CD4-positive, alpha-beta memory T cell (primary cell): ENCODE measurements at regions not wholly inside any gene's neighbourhood (a gene's known extent, or its start where the extent isn't known, plus 50 kb on each side); places are given as distances from the start of the nearest gene placed in this dataset.

Source experiments
- CTCF ChIA-PET: fragments of 350-600 bp; sonication (Branson Sonifier 250); formaldehyde crosslinking; loops from one replicate; lab custom pipeline; 2021; ENCODE audit warnings: inconsistent platforms; ENCODE audit not compliant: partially characterized antibody; lab: Charles Lee
- POLR2A ChIA-PET: fragments of 350-600 bp; sonication (Branson Sonifier 250); formaldehyde crosslinking; loops from one replicate; lab custom pipeline; 2021; ENCODE audit not compliant: partially characterized antibody; lab: Charles Lee
- DNase-seq, 5 donors: peaks; one replicate each; pipeline versions ENCODE4 v3.0.0 to v3.0.0-alpha.2; 2020 to 2022; ENCODE audit warnings: mixed read lengths in 1 of 5
- H3K27ac ChIP-seq: one replicate; pipeline ENCODE4 v1.7.0; 2013; ENCODE audit warnings: low read depth, low read length
- H3K27me3 ChIP-seq: 2 replicates; pipeline ENCODE4 v1.7.0; 2013; ENCODE audit warnings: mild to moderate bottlenecking, low read length, moderate library complexity; ENCODE audit not compliant: insufficient read depth
- H3K36me3 ChIP-seq: 2 replicates; pipeline ENCODE4 v1.7.0; 2013; ENCODE audit warnings: mild to moderate bottlenecking, low read length, moderate library complexity; ENCODE audit not compliant: insufficient read depth
- H3K4me1 ChIP-seq: 2 replicates; pipeline ENCODE4 v1.7.0; 2013; ENCODE audit warnings: mild to moderate bottlenecking, low read length, moderate library complexity; ENCODE audit not compliant: insufficient read depth
- H3K4me3 ChIP-seq, 2 donors: one replicate each; pipeline ENCODE4 v1.7.0; 2013; ENCODE audit warnings: low read length in 2 of 2, mild to moderate bottlenecking in 1 of 2
- H3K9me3 ChIP-seq, 2 donors: one replicate each; pipeline ENCODE4 v1.7.0; 2013; ENCODE audit warnings: low read length in 2 of 2, control low read depth in 1 of 2; ENCODE audit not compliant: control insufficient read depth in 1 of 2
- H3K27ac Mint-ChIP-seq, 7 donors: one replicate each; pipeline ENCODE4 v1.8.0; 2020 to 2021; ENCODE audit warnings: mixed read lengths in 7 of 7, mild to moderate bottlenecking in 6 of 7, inconsistent platforms in 3 of 7, moderate library complexity in 3 of 7
- H3K27me3 Mint-ChIP-seq, 2 donors: one replicate each; pipeline ENCODE4 v1.8.0; 2020 to 2021; ENCODE audit warnings: mixed read lengths in 2 of 2
- H3K36me3 Mint-ChIP-seq, 2 donors: one replicate each; pipeline ENCODE4 v1.8.0; 2020 to 2021; ENCODE audit warnings: mixed read lengths in 2 of 2, inconsistent platforms in 1 of 2, mild to moderate bottlenecking in 1 of 2
- H3K4me1 Mint-ChIP-seq, 4 donors: one replicate each; pipeline ENCODE4 v1.8.0; 2020 to 2021; ENCODE audit warnings: mixed read lengths in 4 of 4, mild to moderate bottlenecking in 1 of 4
- H3K4me3 Mint-ChIP-seq, 8 donors: one replicate each; pipeline ENCODE4 v1.8.0; 2020 to 2021; ENCODE audit warnings: mixed read lengths in 8 of 8, mild to moderate bottlenecking in 7 of 8, moderate library complexity in 6 of 8, inconsistent platforms in 3 of 8
- H3K9me3 Mint-ChIP-seq, 8 donors: one replicate each; pipeline ENCODE4 v1.8.0; 2020 to 2021; ENCODE audit warnings: mixed read lengths in 8 of 8, mild to moderate bottlenecking in 5 of 8, inconsistent platforms in 3 of 8, moderate library complexity in 1 of 8
- intact Hi-C: fragments of 100-400 bp; cut with micrococcal nuclease; formaldehyde crosslinking; loops from one replicate; pipeline ENCODE4 v1.15.1; 2023

DNA sequence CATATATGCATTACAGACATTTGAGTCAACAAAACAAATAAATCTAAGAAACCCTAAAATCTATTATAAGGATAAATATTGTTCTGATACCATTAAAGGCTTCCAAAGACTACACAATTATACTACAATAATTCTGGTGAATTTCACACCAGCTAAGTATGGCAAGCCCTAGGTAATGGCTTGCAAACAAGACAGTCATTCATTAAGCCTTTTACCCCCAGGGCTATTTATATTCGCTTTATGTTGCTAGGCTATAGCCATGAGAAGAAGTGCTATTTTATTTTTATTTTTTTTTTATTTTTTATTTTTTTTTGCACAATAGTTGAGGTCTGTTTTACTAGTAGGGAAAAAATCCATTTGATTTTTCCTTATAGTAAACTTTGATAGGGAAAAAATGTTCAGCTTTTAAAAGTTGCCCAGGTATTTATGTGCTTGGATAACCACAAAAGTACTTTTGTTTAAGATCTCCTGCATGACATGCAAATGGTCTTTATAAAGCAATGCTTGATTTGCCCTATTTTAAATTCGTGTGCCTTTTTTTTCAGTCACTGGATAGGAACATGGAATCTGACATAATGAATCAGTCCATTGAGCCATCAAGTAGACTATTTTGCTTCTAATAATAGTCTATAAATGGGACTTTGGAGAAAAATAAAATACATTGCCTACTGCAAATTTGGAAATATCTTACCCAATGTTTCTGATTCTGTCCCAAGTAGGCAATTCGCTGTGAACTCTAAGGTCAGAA, 946.3 kb upstream of the COX7C start:
- CTCF ChIA-PET = no interaction called here
- no peaks in the 10 kb centered on the region for H3K4me1 ChIP-seq
- peaks cover 0 to 14% (median under 1%) of the 10 kb centered on the region in 8 donors for H3K9me3 Mint-ChIP-seq
- no peaks in the 10 kb centered on the region for H3K36me3 ChIP-seq
- POLR2A ChIA-PET = no interaction called here
- intact Hi-C loops = no loop called here
- H3K4me3 ChIP-seq = no peak overlapping the region
- no peaks in the 10 kb centered on the region for H3K27me3 Mint-ChIP-seq
- no peak overlapping the region for H3K27ac ChIP-seq
- no peak for DNase-seq
- no peaks in the 10 kb centered on the region for H3K27me3 ChIP-seq
- H3K9me3 ChIP-seq = no peaks in the 10 kb centered on the region
- H3K36me3 Mint-ChIP-seq = no peaks in the 10 kb centered on the region
- H3K4me3 Mint-ChIP-seq = no peak overlapping the region
- H3K4me1 Mint-ChIP-seq = no peaks in the 10 kb centered on the region
- no peak overlapping the region for H3K27ac Mint-ChIP-seq

DNA sequence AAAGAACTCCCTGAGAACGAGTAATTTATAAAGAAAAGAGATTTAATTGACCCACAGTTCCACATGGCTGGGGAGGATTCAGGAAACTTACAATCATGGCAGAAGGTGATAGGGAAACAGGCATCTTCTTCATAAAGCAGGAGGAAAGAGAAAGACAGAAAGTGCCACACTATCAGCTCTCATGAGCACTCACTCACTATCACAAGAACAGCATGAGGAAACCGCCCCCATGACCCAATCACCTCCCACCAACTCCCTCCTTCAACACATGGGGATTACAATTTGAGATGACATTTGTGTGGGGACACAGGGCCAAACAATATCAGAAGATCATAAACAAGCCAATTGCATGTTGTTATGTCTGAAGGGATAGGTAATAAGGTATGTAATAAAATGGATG, 935.9 kb upstream of the COX7C start:
- no peak overlapping the region for H3K4me3 ChIP-seq
- Mint-ChIP-seq H3K4me3 (no peak overlapping the region), H3K36me3 (no peaks in the 10 kb centered on the region), H3K9me3 (peaks cover 0 to 5% (median 0%) of the 10 kb centered on the region in 8 donors), H3K27me3 (no peaks in the 10 kb centered on the region), H3K27ac (no peak overlapping the region), H3K4me1 (no peaks in the 10 kb centered on the region)
- H3K27ac ChIP-seq = no peak overlapping the region
- ChIA-PET CTCF (no interaction called here), POLR2A (no interaction called here)
- no peaks in the 10 kb centered on the region for H3K4me1 ChIP-seq
- H3K36me3 ChIP-seq = no peaks in the 10 kb centered on the region
- no peaks in the 10 kb centered on the region for H3K9me3 ChIP-seq
- H3K27me3 ChIP-seq = no peaks in the 10 kb centered on the region
- no peak for DNase-seq
- intact Hi-C loops = no loop called here

DNA sequence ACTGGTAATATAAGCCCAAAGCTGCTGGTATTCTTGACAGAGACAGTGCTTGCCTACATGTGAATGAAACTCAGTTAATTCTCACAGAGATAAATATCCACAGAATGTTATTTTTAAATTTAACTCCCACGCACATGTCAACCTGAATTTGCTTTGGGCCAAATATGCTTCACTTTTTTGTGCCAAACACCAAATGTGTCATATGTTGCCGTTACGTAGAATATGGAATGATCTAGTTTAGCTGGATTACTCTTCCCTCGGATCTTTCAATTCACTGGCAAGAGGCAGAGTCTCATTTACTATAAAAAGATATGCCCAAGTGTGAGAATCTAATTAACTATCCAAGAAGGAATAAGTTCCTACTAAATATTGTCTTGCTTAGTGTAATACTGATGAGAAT, 933.4 kb upstream of the COX7C start:
- no peak overlapping the region for H3K27ac ChIP-seq
- no peaks in the 10 kb centered on the region for H3K4me1 ChIP-seq
- H3K4me3 Mint-ChIP-seq = no peak overlapping the region
- no peaks in the 10 kb centered on the region for H3K36me3 Mint-ChIP-seq
- no peaks in the 10 kb centered on the region for H3K9me3 ChIP-seq
- CTCF ChIA-PET = no interaction called here
- H3K36me3 ChIP-seq = no peaks in the 10 kb centered on the region
- H3K27ac Mint-ChIP-seq = no peak overlapping the region
- intact Hi-C loops = no loop called here
- no peaks in the 10 kb centered on the region for H3K4me1 Mint-ChIP-seq
- no peak for DNase-seq
- POLR2A ChIA-PET = no interaction called here
- no peaks in the 10 kb centered on the region for H3K27me3 ChIP-seq
- H3K9me3 Mint-ChIP-seq = peaks cover 0 to 5% (median 0%) of the 10 kb centered on the region in 8 donors
- no peak overlapping the region for H3K4me3 ChIP-seq
- H3K27me3 Mint-ChIP-seq = no peaks in the 10 kb centered on the region

DNA sequence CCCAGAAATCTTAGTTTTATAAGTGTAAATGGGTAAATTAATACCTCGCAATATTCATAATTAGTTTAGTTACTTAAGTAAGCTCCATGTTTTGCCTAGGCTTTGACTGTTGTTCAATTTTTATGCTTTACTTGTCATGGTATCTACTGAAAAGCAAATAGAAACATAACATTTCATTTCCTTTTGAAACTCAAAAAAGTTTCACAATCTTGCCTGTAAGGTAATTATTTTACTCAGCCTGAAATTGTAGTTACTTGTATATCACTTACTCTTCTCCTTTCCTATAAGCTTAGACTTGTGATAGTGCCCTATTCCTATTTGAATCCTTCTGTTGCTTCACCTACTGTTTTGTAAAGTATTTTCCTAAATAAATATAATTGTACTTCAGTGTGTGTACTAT, 914.4 kb upstream of the COX7C start:
- H3K4me3 Mint-ChIP-seq = no peak overlapping the region
- no peaks in the 10 kb centered on the region for H3K27me3 Mint-ChIP-seq
- no peak for DNase-seq
- CTCF ChIA-PET = no interaction called here
- no peak overlapping the region for H3K4me3 ChIP-seq
- no peak overlapping the region for H3K27ac Mint-ChIP-seq
- H3K4me1 Mint-ChIP-seq = no peaks in the 10 kb centered on the region
- H3K9me3 ChIP-seq = no peaks in the 10 kb centered on the region
- H3K9me3 Mint-ChIP-seq = peaks cover 0 to 3% (median 0%) of the 10 kb centered on the region in 8 donors
- no peak overlapping the region for H3K27ac ChIP-seq
- no peaks in the 10 kb centered on the region for H3K4me1 ChIP-seq
- H3K36me3 Mint-ChIP-seq = no peaks in the 10 kb centered on the region
- H3K27me3 ChIP-seq = no peaks in the 10 kb centered on the region
- POLR2A ChIA-PET = no interaction called here
- H3K36me3 ChIP-seq = no peaks in the 10 kb centered on the region
- intact Hi-C loops = no loop called here

DNA sequence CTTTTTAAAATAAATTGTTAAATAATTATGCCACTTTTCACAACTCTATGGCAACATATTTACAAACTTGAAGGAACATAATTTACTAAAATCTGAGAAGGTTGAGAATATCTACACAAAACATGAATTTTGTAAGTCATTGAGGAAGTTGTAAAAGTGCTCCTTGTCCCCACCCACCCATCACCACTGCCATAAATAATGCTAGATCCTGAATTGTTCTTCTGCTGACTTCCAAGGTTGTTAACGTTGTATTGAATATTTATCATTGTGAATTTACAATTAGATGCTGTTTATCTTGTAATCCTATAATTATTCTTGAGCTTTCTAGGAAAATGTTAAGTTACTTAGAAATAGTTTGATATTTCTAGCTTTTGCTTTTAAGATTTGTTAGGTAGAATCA, 908.0 kb upstream of the COX7C start:
- H3K9me3 ChIP-seq = no peaks in the 10 kb centered on the region
- H3K36me3 ChIP-seq = no peaks in the 10 kb centered on the region
- H3K27ac ChIP-seq = no peak overlapping the region
- POLR2A ChIA-PET = no interaction called here
- Mint-ChIP-seq H3K27me3 (no peaks in the 10 kb centered on the region), H3K27ac (no peak overlapping the region), H3K9me3 (peaks cover 0 to 10% (median 1%) of the 10 kb centered on the region in 8 donors), H3K36me3 (no peaks in the 10 kb centered on the region), H3K4me1 (no peaks in the 10 kb centered on the region), H3K4me3 (no peak overlapping the region)
- H3K4me1 ChIP-seq = no peaks in the 10 kb centered on the region
- no peaks in the 10 kb centered on the region for H3K27me3 ChIP-seq
- intact Hi-C loops = no loop called here
- CTCF ChIA-PET = no interaction called here
- DNase-seq = no peak
- no peak overlapping the region for H3K4me3 ChIP-seq

DNA sequence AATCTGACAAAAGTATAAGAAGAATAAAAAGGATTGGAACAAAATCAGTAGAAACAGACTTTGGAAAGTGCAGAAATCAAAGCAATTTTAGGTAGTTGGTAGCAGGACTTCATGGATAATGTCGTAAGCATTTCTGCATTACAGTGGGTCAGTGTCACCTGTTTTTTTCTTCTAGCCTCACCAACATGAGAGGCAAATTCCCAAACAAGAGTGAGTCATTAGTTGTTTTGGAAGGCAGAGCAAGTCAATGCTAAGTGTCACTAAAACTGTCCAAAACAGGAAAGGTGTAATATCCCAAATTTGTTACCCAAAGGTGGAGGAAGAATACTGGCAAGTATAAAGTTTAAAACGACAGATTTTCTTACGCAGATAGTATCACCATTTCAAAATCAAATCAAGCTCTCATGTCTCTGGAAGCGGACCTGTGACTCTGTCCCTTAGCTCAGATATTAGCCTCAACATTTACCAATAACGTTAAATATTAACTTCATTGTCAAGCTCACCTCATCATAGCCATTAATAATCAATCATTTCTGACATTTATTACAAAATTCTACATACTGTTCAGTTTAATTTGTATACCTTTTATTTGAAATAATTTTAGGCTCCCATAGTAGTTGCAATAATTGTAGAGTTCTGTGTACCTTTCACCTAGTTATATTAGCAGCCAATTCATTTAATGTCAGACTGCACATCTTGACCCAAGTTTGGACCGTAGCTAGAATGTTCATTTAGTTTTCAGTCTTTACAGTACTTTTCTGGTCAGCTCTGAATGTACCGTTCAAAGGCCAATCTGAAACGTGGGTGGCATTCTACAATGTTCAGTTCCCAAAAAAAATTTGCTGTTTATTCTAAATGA, 901.2 kb upstream of the COX7C start:
- no peaks in the 10 kb centered on the region for H3K36me3 Mint-ChIP-seq
- Histone ChIP-seq H3K36me3 (no peaks in the 10 kb centered on the region), H3K4me3 (no peak overlapping the region), H3K4me1 (no peaks in the 10 kb centered on the region), H3K27ac (no peak overlapping the region), H3K9me3 (no peaks in the 10 kb centered on the region), H3K27me3 (no peaks in the 10 kb centered on the region)
- CTCF ChIA-PET = no interaction called here
- peaks cover 0 to 11% (median under 1%) of the 10 kb centered on the region in 8 donors for H3K9me3 Mint-ChIP-seq
- no peak for DNase-seq
- H3K27ac Mint-ChIP-seq = no peak overlapping the region
- no peaks in the 10 kb centered on the region for H3K4me1 Mint-ChIP-seq
- no peaks in the 10 kb centered on the region for H3K27me3 Mint-ChIP-seq
- H3K4me3 Mint-ChIP-seq = no peak overlapping the region
- POLR2A ChIA-PET = no interaction called here
- intact Hi-C loops = no loop called here

DNA sequence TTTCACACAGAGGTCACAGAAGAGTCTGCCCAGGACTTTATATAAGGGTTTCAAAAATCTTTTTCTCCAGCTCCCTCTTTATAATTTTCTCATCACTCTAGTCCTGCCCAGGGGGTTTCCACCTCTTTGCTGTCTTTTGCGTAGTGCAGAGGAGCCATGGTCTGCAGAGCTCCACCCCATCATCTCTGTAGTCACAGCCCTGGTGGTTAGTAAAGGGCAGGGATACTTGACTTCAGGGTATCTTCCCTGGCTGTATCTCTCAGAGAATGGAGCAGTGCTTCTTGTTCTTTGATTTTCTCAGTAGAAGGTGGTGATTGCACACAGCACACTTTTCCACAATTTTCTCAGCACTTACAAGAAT, 900.6 kb upstream of the COX7C start:
- Histone ChIP-seq H3K9me3 (peaks cover 0 to 3% of the 10 kb centered on the region in 2 donors), H3K27me3 (no peaks in the 10 kb centered on the region), H3K27ac (no peak overlapping the region), H3K4me1 (no peaks in the 10 kb centered on the region), H3K4me3 (no peak overlapping the region), H3K36me3 (no peaks in the 10 kb centered on the region)
- Mint-ChIP-seq H3K27ac (no peak overlapping the region), H3K27me3 (no peaks in the 10 kb centered on the region), H3K4me1 (no peaks in the 10 kb centered on the region), H3K9me3 (peaks cover 0 to 11% (median 3%) of the 10 kb centered on the region in 8 donors), H3K36me3 (no peaks in the 10 kb centered on the region), H3K4me3 (no peak overlapping the region)
- CTCF ChIA-PET = no interaction called here
- intact Hi-C loops = no loop called here
- POLR2A ChIA-PET = no interaction called here
- DNase-seq = no peak
